GM12878 (cell line): ENCODE measurements at regions not wholly inside any gene's neighbourhood (a gene's known extent, or its start where the extent isn't known, plus 50 kb on each side); places are given as distances from the start of the nearest gene placed in this dataset.

Experiments used
- TF ChIP-seq, protein P1 (sequence below): IDR thresholded peaks from 2 replicates; pipeline ENCODE4 v1.6.1; 2011; ENCODE audit warnings: borderline replicate concordance, low read depth, mild to moderate bottlenecking, moderate library complexity, low read length; ENCODE audit not compliant: insufficient read depth, poor library complexity, severe bottlenecking
- TF ChIP-seq, protein P2 (sequence below): IDR thresholded peaks from 2 replicates; pipeline ENCODE4 v1.6.1; 2012; ENCODE audit warnings: mild to moderate bottlenecking, low read depth, low read length

DNA sequence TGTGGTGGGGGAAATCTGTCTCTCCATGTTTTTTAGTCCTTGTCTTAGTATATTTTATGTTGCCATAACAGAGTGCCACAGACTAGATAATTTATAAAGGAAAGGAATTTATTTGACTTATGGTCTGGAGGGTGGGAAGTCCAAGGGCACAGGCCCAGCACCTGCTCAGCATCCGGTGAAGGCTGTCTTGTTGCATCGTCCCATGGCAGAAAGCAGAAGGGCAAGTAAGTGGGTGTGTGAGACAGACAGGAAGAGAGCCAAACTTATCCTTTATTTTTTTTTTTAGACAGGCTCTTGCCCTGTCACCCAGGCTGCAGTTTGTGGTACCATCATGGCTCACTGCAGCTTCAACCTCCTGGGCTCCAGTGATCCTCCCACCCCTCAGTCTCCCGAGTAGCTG, 98.1 kb downstream of the HS1BP3 start:
- TF ChIP-seq, protein P1, sequence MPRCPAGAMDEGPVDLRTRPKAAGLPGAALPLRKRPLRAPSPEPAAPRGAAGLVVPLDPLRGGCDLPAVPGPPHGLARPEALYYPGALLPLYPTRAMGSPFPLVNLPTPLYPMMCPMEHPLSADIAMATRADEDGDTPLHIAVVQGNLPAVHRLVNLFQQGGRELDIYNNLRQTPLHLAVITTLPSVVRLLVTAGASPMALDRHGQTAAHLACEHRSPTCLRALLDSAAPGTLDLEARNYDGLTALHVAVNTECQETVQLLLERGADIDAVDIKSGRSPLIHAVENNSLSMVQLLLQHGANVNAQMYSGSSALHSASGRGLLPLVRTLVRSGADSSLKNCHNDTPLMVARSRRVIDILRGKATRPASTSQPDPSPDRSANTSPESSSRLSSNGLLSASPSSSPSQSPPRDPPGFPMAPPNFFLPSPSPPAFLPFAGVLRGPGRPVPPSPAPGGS, result no peak
- TF ChIP-seq, protein P2, sequence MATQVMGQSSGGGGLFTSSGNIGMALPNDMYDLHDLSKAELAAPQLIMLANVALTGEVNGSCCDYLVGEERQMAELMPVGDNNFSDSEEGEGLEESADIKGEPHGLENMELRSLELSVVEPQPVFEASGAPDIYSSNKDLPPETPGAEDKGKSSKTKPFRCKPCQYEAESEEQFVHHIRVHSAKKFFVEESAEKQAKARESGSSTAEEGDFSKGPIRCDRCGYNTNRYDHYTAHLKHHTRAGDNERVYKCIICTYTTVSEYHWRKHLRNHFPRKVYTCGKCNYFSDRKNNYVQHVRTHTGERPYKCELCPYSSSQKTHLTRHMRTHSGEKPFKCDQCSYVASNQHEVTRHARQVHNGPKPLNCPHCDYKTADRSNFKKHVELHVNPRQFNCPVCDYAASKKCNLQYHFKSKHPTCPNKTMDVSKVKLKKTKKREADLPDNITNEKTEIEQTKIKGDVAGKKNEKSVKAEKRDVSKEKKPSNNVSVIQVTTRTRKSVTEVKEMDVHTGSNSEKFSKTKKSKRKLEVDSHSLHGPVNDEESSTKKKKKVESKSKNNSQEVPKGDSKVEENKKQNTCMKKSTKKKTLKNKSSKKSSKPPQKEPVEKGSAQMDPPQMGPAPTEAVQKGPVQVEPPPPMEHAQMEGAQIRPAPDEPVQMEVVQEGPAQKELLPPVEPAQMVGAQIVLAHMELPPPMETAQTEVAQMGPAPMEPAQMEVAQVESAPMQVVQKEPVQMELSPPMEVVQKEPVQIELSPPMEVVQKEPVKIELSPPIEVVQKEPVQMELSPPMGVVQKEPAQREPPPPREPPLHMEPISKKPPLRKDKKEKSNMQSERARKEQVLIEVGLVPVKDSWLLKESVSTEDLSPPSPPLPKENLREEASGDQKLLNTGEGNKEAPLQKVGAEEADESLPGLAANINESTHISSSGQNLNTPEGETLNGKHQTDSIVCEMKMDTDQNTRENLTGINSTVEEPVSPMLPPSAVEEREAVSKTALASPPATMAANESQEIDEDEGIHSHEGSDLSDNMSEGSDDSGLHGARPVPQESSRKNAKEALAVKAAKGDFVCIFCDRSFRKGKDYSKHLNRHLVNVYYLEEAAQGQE, result no peak
